ENCODE measurements at regions not wholly inside any gene's neighbourhood (a gene's known extent, or its start where the extent isn't known, plus 50 kb on each side); places are given as distances from the start of the nearest gene placed in this dataset.

- TF ChIP-seq TAF1 (IDR thresholded peaks at IDR 0.05; ENCODE audit: low read depth, low read length) (no peak), PAX5 (IDR thresholded peaks at IDR 0.05; ENCODE audit: insufficient read depth, low read length, severe bottlenecking) (no peak), POLR2A (IDR thresholded peaks at IDR 0.05; ENCODE audit: low read depth, low read length) (no peak)
These were observed 69.1 kb upstream of the ZP4 start for GRCh38 chr1:237959838-237960237.

All from GM12891 (cell line).